ENCODE measurements at regions not wholly inside any gene's neighbourhood (a gene's known extent, or its start where the extent isn't known, plus 50 kb on each side); places are given as distances from the start of the nearest gene placed in this dataset.

DNA sequence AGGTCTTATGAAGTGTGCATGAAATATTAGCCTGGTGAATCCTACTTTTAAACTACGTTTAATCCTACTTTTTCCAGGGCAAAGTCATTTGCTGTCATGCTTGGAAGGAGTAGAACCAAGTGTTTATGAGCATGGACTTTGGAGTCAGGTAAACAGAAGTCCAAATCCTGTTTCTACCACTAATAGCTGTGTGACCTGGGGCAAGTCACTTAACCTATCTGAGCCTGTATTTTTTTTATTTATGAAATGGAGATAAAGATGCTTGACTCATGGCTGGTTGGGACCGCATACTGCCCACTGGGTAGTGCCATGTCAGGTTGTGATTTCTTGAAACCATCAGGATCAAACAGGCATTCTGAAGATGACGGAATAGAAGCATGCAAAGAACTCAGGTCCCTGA is 249.6 kb downstream of the BAMBI start:
- DNase-seq (ENCODE audit: low spot score) = no peak

DNA sequence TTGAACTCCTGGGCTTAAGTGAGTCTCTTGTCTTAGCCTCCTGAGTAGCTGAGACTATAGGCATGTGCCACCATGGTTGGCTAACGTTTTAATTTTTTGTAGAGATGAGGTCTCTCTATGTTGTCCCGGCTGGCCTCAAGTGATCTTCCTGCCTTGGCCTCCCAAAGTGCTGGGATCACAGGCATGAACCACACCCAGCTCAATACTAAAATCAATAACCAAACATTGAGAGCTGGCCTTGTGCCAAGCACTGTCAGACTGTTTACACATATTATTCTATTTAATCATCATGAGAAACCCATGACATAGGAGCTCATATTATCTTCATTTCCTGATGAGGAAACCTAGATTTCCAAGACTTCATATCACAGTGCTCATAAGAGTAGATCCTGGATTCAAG is 251.2 kb downstream of the BAMBI start:
- DNase-seq (ENCODE audit: low spot score) = no peak

- DNase-seq (ENCODE audit: low spot score) = no peak
These were observed 252.6 kb downstream of the BAMBI start for GRCh38 chr10:28929942-28930341.

DNA sequence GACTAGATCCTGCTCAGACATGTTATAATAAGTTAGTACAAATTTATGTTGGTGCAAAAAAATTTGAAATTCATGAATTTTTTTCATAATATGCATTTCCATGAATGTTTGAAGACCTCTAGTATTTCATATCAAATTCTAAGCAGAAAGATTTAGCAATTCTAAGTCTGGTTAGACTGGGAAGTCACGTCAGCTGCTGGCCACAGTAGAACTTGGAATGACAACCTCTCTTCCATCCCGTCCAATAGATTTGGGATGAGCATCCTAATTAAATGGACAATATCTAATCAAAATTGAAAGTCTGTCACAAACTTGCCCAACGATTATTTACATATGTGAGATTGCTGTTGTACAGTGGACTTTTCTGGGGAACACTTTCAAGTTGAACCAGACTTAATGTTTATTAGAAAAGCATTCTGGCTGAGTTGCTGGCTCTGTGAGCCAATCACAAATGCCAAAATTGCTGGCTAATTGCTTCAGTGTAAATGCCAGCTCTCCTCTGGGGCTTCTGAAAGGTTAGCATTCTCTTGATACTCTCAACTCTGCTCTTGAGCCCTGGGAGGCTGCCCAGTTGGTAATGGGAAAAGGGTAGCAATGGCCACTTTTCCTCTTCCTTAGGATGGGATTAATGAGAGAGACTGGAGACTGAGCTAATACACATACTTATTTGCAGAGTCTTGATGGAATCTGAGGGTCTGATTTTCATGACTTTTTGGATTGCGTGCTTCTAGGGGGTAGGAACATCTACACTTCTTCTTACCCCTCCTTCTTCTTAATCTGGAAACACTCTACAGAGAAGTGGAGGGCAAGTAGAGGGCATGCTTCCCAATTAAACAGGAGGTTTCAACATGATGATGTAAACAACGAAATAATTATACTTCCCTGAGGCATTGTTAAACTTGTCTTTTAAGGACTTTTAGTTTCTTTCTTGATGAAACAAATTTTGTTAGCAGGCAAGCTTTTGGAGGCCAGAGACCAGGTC is 253.5 kb downstream of the BAMBI start:
- no peak for DNase-seq (ENCODE audit: low spot score)

DNA sequence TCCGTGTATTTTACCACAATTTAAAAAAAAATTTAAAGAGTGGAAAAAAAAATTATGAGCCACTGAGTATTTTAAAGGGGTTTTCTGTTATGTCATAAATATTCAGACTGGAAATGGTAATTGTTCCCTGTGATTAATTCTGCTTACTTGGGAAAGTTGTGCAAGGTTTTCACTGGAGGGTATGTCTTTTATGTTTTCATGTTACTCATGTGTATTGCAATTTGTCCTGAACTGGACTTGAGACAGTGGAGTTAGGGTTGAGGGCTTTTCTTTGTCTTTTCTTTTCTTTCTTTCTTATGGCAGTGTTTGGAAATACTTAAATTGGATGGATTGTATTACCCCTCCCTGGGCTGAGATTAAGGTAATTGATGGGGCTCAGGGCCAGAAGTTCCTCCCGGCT is 257.7 kb downstream of the BAMBI start:
- no peak for DNase-seq (ENCODE audit: low spot score)

GRCh38 chr10:28937959-28938358 is 260.6 kb downstream of the BAMBI start:
- no peak for DNase-seq (ENCODE audit: low spot score)

DNA sequence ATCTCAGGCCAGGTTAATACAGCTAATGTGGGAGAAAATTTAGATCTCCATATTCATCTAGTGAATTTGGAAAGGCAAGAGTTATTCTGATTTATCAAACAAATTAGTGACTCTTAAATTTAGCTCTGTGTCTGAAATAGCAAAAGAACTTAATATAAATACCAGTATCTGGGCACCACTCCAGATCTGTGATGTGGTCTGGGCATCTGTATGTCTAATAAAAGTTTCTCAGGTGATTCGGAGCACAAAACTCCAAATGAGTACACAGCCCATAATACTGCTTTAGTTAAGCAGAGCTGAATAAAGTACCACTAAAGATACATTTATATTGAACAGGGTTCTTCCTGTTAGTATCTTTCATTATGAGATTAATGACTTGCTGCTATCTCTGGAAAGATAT is 261.4 kb downstream of the BAMBI start:
- DNase-seq (ENCODE audit: low spot score) = no peak

GRCh38 chr10:28939281-28940157 is 262.2 kb downstream of the BAMBI start:
- peak; percentile 77 for DNase-seq (ENCODE audit: low spot score)

- peak; percentile 27 for DNase-seq (ENCODE audit: low spot score)
These were observed 263.0 kb downstream of the BAMBI start for GRCh38 chr10:28940158-28940888.

GRCh38 chr10:28942012-28942411 is 264.7 kb downstream of the BAMBI start:
- DNase-seq (ENCODE audit: low spot score) = no peak

- DNase-seq (ENCODE audit: low spot score) = no peak
These were observed 268.6 kb downstream of the BAMBI start for GRCh38 chr10:28945959-28946358.

- DNase-seq (ENCODE audit: low spot score) = no peak
These were observed 269.2 kb downstream of the BAMBI start for GRCh38 chr10:28946479-28946878.

GRCh38 chr10:28947171-28947570 is 269.9 kb downstream of the BAMBI start:
- no peak for DNase-seq (ENCODE audit: low spot score)

GRCh38 chr10:28948046-28948445 is 270.7 kb downstream of the BAMBI start:
- no peak for DNase-seq (ENCODE audit: low spot score)

- DNase-seq (ENCODE audit: low spot score) = no peak
These were observed 272.0 kb downstream of the BAMBI start for GRCh38 chr10:28949005-28950004.

DNA sequence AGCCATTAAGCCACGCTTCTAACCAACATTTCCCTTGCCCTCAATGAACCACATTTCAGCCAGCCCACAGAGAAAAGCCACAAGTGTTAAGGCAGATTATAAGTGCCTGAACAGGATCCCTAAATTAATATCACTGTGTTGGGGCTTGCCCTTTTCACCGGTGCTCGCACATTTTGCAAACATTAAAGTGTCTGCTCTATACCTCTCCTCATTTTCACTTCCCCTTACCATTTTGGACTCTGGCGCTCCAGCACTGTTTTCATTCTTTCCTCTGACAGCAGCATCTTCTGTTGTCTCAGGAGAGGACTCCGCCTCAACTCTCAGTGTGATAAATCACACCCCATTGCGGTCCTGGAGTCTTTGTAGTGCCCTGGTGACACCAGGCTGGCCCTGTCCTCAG is 274.2 kb downstream of the BAMBI start:
- DNase-seq (ENCODE audit: low spot score) = no peak

DNA sequence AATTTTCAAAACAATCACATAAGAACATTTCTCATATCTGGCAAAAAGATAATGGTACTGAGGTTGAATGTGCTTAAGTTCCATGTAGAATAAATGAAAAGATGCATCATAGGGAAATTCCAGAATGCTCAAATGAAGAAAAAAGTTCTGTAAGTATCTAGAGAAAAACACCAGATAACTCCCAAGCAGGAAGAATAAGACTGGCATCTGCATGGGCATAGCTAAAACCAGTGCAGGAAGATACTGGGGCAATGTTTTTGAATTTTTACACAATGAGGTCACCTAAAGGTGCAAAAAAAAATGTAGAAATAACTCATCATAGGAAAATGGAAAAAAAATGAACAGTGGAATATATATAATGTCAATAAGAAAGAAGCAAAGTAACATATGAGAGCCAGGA is 275.2 kb downstream of the BAMBI start:
- DNase-seq (ENCODE audit: low spot score) = no peak

GRCh38 chr10:28954211-28954610 is 276.9 kb downstream of the BAMBI start:
- DNase-seq (ENCODE audit: low spot score) = no peak

DNA sequence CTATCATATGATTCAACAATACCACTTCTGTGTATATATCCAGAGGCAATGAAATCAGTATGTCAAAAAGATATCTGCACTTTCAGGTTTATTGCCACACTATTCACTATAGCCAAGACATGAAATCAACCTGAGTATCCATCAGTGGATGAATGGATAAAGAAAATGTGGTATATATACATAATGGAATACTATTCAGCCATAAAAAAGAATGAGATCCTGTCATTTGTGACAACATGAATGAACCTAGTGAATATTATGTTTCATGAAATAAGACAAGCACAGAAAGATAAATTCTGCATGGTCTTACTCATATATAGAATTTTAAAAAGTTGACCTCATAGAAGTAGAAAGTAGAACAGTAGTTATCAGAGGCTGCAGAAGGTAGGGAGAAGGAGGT is 281.1 kb downstream of the BAMBI start:
- no peak for DNase-seq (ENCODE audit: low spot score)

DNA sequence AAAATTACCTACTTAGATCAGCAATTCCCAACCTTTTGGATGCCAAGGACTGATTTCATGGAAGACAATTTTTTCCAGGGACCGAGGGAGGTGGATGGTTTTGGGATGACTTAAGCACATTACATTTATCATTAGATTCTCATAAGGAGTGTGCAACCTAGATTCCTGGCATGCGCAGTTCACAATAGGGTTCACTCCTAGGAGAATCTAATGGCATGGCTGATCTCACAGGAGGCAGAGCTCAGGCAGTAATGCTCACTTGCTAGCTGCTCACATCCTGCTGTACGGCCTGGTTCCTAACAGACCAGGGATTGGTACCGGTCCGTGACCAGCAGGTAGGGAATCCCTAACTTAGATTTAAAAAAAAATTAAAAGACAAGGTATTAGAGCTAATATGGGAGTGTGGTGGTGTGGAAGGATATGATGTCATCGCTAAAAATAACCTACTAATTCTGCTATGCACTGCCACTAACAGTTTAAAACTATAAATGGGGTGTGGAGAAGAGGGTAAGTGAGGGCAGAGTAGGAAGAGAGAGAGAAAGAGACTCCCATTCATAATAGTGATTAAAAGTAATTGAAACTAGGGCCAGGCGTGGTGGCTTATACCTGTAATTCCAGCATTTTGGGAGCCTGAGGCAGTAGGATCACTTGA is 282.7 kb downstream of the BAMBI start:
- no peak for DNase-seq (ENCODE audit: low spot score)

Data from HuH-7.5 (cell line).